ENCODE measurements at regions not wholly inside any gene's neighbourhood (a gene's known extent, or its start where the extent isn't known, plus 50 kb on each side); places are given as distances from the start of the nearest gene placed in this dataset.

DNA sequence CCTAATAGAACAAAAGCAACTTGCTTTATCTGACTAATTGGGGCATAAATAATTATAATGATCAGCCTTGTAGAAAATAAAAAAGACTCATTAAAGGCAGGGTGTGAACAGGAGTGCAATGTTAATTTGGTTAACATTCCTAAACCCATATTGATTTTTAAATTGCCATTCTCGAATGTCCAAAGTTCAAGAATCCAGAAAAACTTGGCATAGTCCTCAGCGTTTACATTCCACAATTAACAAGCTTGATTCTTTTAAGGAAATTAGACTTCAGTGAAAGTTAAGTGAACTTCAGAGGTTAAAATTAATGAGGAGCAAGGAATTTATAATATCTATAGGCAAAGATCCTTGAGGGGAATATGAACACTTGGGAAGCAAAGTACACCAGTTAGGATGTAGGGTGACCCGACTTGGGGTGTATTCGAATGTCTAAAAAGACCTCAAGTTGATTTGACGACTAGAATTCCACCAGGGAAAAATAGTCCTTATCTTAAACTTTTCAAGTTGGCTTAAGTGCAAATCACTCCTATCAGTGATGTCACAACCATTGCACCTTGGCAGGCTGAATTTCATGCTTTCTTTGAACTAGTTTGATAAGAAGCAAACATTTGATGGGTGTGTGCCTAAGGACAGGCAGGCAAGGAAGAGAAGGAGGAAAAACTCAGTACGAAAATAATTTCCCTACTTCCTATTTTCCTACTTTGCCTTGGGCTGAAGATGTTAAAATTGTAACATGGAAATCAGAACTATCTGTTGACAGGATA, 830.4 kb upstream of the COBL start:
- no peak for DNase-seq (ENCODE audit: low read depth)

DNA sequence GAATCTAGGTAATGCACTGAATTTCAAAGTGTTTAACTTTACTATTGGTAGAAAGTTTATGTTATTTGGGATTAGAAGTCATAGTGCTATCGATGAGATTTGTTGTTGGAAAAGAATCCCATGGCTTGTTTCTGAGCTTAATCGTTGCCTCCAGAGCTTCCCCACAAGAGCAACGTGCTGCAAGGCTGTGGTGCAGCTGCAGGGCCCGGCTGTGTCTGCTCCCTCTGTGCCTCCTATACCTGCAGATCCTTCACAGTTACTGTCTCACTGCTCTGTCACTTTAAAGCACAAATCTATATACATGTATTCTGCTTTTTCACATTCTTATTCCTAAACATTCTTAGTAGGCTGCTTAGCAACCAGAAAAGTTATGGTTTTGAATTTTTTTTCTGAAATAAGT, 826.6 kb upstream of the COBL start:
- no peak for DNase-seq (ENCODE audit: low read depth)

DNA sequence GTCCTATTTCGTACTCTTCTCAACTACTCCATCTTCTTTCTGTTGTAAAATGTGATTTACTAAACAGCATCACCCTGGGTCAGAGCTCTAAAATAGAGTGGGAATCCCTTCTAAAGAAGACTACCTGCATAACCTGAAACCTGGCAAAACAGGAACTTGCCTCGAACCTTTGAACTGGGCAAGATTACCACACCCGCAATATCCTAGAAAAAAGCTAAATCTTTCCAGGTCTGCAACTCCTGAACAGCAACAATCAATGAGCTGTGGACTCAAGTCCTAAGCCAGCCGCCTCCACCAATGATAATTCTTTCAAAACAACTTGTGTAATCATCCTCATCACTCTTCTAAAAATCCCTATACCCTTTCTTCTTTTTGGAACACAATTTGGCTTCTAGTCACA, 824.2 kb upstream of the COBL start:
- no peak for DNase-seq (ENCODE audit: low read depth)

DNA sequence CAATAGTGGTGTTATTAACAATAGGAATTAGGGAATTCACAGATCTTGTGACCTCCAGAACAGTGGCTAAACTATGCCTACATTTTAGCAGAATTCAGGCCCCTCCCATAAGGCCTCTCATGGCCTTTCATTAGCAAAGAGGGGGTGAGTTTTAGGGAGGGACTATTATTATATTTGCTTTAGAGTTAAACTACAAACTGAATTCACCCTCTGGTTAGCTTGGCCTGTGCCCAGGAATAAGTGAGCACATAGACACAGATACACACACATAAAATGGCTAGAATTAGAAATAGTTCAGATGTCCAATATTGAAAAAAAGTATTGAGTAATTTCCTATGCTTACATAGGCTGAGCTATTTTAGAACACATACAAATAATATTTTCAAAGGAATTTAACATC, 818.8 kb upstream of the COBL start:
- DNase-seq (ENCODE audit: low read depth) = no peak

DNA sequence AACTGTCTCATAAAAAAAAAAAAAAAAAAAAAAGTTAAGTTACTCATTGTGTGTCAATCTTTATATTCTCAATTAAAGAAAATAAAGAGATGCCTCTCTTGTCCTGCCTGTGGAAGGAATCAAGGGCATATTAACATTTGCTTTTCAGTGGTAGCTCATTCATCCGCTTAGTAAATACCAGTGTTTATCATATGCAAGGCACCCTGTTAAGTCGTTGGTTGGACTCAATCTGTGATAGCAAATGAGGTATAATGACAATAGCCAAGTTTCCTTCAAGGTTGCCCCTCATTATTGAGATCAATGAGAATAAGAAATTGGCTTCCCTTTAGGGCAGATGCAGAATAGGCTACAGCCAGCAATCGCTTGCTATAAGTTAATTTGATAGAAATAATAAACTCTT, 812.7 kb upstream of the COBL start:
- no peak for DNase-seq (ENCODE audit: low read depth)

DNA sequence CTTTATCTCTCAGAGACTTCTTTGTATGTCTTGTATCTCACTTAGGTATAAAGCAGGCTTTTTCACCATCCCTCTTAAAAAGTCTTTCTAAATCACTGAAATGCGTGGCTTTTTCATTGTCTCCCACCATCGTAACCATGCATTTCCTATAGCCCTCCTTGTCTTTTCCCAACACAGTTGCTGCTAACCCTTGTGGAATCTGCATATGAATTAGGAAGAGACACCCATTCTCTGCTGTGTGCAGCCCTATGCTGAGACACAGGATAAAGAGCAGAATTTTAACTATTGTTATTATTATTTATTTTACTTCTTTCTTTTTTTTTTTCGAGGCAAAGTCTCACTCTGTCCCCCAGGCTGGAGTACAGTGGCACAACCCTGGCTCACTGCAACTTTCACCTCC, 804.3 kb upstream of the COBL start:
- DNase-seq (ENCODE audit: low read depth) = no peak

DNA sequence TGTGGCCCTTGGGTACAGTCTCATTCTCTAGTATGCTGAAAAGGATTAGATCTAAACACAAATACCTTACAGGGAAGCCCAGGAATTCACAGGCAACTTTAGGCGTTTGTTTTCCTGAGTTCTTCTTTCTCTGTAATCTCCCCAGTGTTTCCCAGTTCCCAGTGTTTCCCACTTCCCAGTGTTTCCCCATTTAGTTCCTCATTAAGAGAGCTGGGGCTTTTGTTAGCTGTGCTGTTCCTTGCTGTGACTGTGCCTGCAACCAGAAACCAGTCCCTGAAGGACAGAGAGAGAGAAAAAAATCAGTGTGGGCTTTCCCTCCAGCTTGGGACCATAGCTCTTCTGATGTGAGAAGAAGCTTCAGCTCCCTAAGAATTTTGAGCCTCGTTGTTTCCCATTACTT, 802.9 kb upstream of the COBL start:
- no peak for DNase-seq (ENCODE audit: low read depth)

DNA sequence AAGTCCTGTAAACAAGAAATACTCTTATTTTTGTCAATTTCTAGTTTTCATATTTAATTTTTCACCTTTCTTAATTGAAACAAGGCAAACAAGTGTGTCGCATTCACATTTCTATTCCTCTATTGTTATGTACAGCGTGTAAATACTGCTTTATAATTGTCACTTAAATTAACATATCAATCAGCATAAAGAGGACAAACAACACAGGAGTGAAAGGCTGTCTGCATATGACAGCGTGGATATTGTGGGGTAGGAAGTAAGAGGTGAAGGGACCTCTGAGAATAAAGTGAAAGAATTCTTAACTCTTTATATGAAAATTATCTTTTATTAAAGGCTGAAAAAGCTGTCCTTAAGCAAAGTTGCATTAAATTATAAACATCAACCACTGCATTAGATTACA, 797.9 kb upstream of the COBL start:
- DNase-seq (ENCODE audit: low read depth) = no peak

DNA sequence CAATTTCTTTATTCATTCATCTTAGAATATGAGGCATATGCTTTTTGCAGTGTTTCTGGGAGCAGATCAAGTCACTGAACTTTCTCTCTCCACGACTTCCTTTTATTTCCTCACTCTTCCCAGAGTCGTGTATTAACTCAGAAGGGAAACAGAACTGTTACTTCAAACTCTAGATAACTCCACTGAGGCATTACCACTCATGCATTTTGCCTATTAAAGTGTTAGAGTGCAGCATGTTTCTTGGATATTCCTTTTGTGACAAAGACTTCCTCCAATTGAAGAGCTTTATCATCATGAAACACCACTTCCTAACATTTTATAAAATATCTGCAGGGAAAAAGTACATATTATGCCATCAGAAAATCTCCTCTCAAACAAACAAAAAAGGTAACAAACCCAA, 797.4 kb upstream of the COBL start:
- no peak for DNase-seq (ENCODE audit: low read depth)

DNA sequence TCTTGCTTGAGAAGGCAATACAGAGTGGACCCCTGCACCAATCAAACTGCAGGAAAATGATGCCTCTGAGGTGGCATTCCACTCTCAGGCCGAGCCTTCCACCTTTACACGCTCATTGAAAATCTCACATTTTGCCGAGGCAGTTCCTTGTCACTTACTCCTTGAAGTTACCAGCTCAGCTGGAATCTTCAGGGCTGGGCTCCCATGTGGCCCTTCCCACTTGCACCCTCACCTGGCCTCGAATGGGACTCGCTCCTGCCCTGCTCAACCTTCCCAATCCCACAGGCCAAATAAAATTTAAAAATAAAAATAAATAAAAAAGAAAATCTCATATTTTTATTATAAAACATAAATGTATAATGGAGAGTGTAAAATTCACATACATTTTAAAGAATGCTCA, 790.7 kb upstream of the COBL start:
- no peak for DNase-seq (ENCODE audit: low read depth)

DNA sequence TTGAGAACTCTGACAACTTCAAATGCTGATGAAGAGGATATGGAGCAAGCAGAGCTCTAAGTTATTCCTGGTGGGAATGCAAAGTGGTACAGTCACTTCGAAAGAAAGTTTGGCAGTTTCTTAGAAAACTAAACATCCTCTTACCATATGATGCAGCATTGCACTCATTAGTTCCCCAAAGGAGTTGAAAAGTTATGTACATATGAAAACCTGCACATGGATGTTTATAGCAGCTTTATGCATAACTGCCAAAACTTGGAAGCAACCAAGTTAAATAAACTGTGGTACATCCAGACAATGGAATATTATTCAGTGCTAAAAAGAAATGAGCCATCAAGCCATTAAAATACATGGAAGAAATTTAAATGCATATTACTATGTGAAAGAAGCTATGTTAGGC, 779.3 kb upstream of the COBL start:
- no peak for DNase-seq (ENCODE audit: low read depth)

DNA sequence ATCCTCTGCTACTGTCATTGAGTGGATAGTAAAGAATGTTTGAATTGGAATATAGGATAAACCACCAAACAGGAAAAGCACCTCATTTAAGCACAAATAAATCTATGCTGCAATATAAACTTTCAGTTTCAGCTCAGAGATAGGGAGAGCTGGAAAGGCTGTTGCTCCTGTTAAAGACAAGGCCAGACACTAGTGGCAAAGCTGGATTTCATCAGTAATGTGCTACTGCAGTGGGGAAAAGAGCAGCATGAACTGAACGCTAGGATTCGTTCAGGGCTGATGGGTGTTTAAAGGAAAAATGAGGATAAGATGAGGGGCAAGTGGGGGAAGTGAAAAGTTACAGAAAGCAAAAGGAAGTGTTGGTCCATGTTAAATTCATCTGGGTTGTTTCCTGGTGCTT, 775.4 kb upstream of the COBL start:
- no peak for DNase-seq (ENCODE audit: low read depth)

DNA sequence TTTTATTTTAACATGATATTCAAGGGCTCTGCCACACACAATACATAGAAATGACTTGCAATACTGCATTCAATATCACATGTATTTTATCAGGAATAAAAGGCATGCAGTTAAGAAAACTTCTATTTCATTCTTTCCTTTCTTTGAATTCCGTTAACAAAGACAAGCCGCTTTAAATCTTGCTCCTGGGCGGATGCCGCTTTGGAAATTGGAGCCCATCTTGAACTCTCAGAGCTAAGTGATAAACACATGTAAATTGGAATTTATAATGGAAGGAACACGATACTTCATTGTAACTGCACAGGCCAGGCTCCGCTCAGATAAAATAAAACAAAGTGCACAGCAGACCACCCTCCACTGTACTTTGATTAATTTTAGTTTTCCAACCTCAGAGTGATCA, 774.5 kb upstream of the COBL start:
- no peak for DNase-seq (ENCODE audit: low read depth)

DNA sequence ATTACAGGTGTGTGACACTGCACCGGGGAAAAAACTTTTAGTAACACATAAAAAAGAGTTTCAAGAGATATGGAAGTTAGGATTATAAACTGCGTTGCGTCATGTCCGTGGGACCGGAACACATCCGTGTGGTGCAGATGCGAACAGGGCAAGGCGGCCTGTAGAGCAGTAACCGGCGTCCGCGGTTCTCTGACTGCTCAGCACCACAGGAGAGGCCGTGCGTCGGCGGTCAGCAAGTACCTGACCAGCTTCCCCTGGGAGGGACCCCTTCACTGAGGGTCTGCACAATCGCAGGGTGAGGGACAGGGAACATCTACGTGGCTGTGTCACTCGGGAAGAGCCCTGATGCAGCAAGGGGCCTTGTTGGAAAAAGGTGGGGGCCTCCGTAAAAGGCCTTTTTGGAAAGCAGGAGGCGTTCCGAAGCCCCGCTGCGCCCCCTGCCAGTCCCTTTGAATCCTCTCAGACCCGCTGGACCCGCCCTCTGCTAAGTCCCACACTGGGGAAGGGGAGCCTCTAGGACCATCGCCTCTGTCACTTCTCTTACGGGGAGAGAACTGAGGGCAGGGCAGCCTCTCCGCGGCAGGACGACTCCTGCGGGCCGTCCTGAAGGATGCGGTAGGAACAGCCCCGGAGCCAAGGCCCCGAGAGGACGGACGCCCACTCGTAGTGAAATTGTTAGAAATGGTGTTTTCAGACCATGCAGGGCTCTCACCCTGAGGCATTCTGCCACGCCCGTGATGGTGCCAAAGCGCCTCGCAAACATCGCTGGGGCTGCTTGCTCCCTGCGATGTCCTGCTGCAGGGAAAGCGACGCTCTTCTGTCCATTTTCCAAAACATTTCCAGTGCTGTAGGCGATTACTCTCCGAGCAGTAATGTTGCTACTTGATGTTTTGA, 771.6 kb upstream of the COBL start:
- no peak for DNase-seq (ENCODE audit: low read depth)

DNA sequence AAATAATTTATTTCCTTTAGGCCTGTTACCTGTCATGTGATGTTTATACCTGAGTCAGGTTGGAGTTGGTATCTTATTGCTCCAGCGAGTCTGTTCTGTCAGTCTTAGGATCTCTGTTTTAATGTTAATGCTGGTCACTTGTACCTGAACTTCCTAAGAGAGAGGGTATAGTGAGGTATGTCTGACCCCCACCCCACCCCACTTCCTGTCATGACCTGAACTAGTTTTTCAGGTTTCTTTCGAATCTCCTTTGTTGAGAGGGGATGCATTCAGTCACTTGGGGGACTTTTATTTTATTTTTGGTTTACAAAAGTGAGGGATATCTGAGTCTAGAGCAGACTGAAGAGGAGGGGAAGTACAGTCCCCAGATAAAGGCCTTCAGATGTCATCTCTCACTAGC, 769.0 kb upstream of the COBL start:
- DNase-seq (ENCODE audit: low read depth) = no peak

DNA sequence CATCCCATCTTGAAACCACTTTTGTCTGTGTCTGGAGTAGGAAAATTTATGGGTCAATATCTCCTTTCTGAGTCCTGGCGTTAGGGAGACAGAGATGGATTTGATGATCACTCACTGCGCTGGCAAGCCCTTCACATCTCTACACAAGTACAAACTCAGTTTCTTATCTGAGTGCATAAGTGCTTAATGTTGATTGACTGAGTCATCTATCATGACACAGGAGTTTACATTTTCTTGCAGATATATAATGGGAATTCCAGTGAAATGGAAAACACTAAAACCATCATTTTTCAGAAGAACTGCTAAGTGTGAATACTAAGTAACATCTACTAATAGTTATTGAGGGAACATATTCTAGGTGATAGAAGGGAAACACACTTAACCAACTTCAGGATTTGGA, 763.9 kb upstream of the COBL start:
- DNase-seq (ENCODE audit: low read depth) = no peak

DNA sequence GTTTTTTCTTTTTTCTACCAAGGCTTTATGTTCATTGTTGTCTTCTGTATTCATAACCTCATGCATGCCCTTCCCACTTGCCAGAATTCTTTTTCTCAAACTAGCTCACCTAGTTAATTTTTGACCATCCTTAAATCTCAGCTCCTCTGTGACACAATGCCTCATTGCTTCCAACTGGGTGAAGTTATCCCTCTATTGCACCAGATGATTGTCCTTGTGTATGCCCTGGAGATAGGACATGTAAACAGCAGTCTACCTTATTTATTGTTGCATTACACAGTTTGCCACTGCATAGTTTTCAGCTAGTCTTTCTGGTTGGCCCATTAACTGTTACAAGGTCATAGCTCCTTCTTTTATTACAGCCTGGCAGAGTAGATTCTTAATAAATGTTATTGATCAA, 763.1 kb upstream of the COBL start:
- no peak for DNase-seq (ENCODE audit: low read depth)

DNA sequence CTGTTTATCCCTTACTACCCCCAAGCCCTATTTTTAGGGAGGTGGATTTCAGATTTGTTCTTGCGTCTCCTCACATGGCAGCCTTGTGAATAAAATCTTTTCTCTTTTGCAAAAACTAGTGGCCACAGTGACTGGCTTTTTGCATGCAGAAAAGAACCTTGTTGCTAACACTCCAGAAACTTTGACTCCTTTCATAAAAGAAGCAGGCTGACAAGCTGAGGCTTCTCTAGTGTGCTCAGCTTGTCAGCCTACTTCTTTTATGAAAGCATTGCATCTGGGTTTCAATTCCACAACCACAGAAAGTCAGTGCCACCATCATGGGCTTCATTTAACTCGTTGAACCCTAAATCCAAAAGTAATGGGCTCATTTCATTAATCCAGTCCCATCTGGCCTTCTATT, 761.0 kb upstream of the COBL start:
- DNase-seq (ENCODE audit: low read depth) = no peak

DNA sequence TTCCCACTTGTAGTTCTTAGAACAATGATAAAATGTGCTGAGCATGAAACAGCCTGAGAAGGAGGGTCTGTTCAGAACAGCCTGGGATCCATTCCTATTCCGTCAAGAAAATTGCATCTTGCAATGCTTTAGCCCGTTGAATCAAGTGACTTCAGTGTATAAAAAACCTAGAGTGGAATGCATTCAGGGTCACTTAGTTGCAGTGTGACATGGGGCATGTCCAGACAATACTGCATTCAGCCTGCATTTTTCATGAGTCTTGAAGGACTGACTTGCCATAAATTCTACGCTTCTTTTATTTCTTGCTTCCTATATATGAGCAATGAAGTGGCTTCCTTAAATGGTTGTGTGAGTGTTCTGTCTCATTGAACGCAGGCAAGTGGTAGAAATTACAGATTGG, 758.3 kb upstream of the COBL start:
- DNase-seq (ENCODE audit: low read depth) = no peak

DNA sequence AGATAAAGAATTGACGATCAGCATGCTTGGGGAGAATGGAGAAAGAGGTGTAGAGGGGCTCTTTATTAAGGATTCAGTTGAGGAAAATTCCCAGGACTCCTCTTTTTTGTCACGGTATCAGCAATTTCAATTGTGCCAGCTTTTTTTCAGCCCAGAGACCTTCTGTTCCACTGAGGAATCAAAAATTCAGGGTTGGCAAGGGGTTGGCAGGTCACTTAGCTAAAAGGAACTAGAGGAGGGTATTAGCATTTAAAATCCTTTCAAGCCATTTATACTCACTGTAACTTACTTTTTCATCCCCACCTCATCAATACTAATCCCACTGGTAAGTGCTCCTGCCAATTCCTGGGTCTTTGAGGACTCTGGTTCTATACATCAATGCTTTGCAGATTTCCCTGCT, 757.5 kb upstream of the COBL start:
- no peak for DNase-seq (ENCODE audit: low read depth)

DNA sequence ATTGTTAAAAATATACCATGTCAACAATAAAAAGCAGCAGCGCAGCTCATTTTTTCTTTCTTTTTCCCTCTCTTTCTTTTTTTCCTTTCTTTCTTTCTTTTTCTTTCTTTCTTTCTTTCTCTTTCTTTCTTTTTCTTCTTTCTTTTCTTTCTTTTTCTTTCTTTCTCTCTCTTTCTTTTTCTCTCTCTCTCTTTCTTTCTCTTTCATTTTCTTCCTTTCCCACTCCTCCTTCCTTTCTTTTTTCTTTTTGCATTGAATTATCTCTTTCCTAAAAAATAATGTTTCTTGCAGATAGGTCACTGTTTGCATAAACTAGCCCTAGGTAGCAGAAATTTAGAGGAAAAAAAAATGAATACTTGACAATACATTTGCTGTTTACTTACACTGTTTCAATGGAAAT, 755.1 kb upstream of the COBL start:
- no peak for DNase-seq (ENCODE audit: low read depth)

DNA sequence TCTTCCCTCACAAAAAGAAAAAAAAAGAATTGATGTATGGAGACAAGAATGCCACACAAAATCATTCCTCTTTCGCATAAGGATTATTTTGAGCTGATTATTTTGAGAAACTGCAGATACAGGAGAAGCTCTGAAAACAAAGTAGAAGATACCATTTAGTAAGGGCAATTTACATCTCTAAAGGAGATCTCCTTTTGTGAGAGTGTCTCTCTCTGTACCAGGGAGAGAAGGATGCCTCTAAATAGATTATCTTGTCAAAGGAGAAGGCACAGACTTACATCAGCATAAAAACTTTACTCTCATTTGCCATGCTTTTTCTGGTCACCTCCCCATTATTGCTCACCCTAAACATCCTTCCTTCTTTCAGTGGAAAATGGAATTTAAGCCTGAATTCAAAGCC, 747.9 kb upstream of the COBL start:
- no peak for DNase-seq (ENCODE audit: low read depth)

DNA sequence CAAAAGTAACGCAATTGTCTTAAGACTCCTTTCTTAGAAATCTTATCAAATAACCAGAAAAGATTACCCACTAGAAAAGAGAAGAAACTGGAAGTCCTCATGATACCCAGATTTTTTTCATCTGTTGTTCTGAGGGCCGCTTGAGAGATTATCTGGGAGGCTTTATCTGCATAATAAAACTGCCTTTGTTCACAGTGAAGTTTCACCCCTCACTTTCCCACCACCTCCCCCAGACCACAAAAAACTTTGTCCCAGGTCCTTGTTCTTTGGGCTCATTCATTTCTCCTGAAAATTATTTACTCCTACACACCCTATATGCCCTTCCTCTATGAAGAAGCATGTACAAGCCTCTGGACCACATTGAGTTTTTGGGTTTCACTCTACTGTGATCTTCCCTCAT, 745.1 kb upstream of the COBL start:
- no peak for DNase-seq (ENCODE audit: low read depth)

DNA sequence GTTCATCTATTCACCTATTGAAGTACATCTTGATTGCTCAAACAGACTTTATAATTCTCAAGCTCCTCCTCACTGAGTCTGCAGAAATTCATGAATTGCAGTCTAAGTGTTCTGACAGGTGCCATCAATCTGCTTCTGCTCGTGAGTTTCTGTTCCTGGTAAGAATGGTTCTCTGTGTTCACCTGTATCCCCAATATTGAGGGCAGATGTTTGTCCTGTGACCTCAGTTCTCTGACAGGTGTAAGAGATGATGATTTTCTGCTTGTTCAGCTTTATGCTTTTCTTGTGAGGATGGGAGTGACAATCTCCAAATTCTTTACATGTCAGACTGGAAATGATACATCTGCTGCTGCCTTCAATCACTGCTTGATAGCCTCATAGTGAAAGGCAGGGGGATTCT, 736.9 kb upstream of the COBL start:
- no peak for DNase-seq (ENCODE audit: low read depth)

Measured in HS-5 (cell line).